Transverse colon (tissue), 4 donors: ENCODE measurements at regions not wholly inside any gene's neighbourhood (a gene's known extent, or its start where the extent isn't known, plus 50 kb on each side); places are given as distances from the start of the nearest gene placed in this dataset.

Experiments used
- CTCF ChIP-seq, 5 experiments: fragments of 200-600 bp in 3 of 5; fragments of 450-650 bp in 2 of 5; sonication (generic) in 3 of 5; IDR thresholded peaks; 1 replicate in 2 of 5; 2 replicates in 3 of 5; pipeline ENCODE4 v1.5.1; 2016 to 2017; ENCODE audit warnings: antibody characterized with exemption in 5 of 5, inconsistent platforms in 3 of 5, mild to moderate bottlenecking in 2 of 5, moderate library complexity in 1 of 5
- POLR2A ChIP-seq: fragments of 450-650 bp; IDR thresholded peaks from one replicate; pipeline ENCODE4 v1.6.1; 2016; ENCODE audit warnings: antibody characterized with exemption, mild to moderate bottlenecking, moderate library complexity
- POLR2AphosphoS5 ChIP-seq, 3 donors: sonication (generic); formaldehyde crosslinking; IDR thresholded peaks; one replicate each; pipeline ENCODE4 v1.6.1; 2016; ENCODE audit warnings: antibody characterized with exemption in 3 of 3

GRCh38 chr9:13876741-13877140 is 437.2 kb downstream of the NFIB start:
- no peak for TF ChIP-seq POLR2AphosphoS5 (IDR thresholded peaks at IDR 0.05)
- no peak for TF ChIP-seq CTCF (IDR thresholded peaks at IDR 0.05)
- TF ChIP-seq POLR2A, result no peak
